SU-DHL-6 (cell line): ENCODE measurements at regions not wholly inside any gene's neighbourhood (a gene's known extent, or its start where the extent isn't known, plus 50 kb on each side); places are given as distances from the start of the nearest gene placed in this dataset.

Experiments used
- H2AFZ ChIP-seq: fragments of 200-600 bp; sonication (generic); 2 replicates; pipeline ENCODE4 v1.6.1; 2014; ENCODE audit warnings: low read depth, mild to moderate bottlenecking, moderate library complexity, mixed read lengths, antibody characterized with exemption, low read length; ENCODE audit not compliant: severe bottlenecking
- H3F3A ChIP-seq: fragments of 200-600 bp; shearing (Covaris generic); 2 replicates; pipeline ENCODE4 v1.6.0; 2016; ENCODE audit warnings: antibody characterized with exemption, mild to moderate bottlenecking; ENCODE audit not compliant: insufficient read depth
- H3K27ac ChIP-seq: fragments of 200-600 bp; sonication (generic); 2 replicates; pipeline ENCODE4 v1.5.1; 2016; ENCODE audit warnings: low read depth, mild to moderate bottlenecking, low read length, moderate library complexity, mixed read lengths
- H3K27me3 ChIP-seq: fragments of 200-600 bp; sonication (generic), shearing (Covaris generic); 2 replicates; pipeline ENCODE4 v1.6.0; 2014; ENCODE audit warnings: mild to moderate bottlenecking, low read length
- H3K36me3 ChIP-seq: fragments of 200-600 bp; sonication (generic); 2 replicates; pipeline ENCODE4 v1.6.1; 2014; ENCODE audit warnings: mild to moderate bottlenecking, low read length, mixed read lengths
- H3K4me2 ChIP-seq: fragments of 300-600, 200-600 bp; shearing (Covaris generic), sonication (generic); 2 replicates; pipeline ENCODE4 v1.6.0; 2014; ENCODE audit warnings: low read length, low read depth, mild to moderate bottlenecking; ENCODE audit not compliant: poor library complexity, severe bottlenecking
- H3K4me3 ChIP-seq: fragments of 200-600 bp; sonication (generic); 2 replicates; pipeline ENCODE4 v1.5.1; 2014; ENCODE audit warnings: antibody characterized with exemption, low read length, mild to moderate bottlenecking, mixed read lengths; ENCODE audit not compliant: insufficient read depth, poor library complexity, severe bottlenecking
- H3K79me2 ChIP-seq: fragments of 200-600 bp; sonication (generic); 2 replicates; pipeline ENCODE4 v1.6.1; 2014; ENCODE audit warnings: mild to moderate bottlenecking, low read length, moderate library complexity; ENCODE audit not compliant: insufficient read depth
- H3K9ac ChIP-seq: fragments of 200-600 bp; sonication (generic); 2 replicates; pipeline ENCODE4 v1.7.0; 2014; ENCODE audit warnings: mild to moderate bottlenecking, low read length
- H3K9me2 ChIP-seq: fragments of 200-600 bp; sonication (generic); replicated peaks from 2 replicates; pipeline ENCODE4 v1.6.1; 2014; ENCODE audit warnings: low read length; ENCODE audit not compliant: insufficient read depth
- H3K9me3 ChIP-seq: fragments of 200-600 bp; sonication (generic); 2 replicates; pipeline ENCODE4 v1.6.1; 2014; ENCODE audit warnings: low read length, mixed read lengths; ENCODE audit not compliant: insufficient read depth
- H4K20me1 ChIP-seq: fragments of 200-600 bp; sonication (generic); 2 replicates; pipeline ENCODE4 v1.6.1; 2014; ENCODE audit warnings: low read depth, mild to moderate bottlenecking, antibody characterized with exemption, low read length, moderate library complexity, mixed read lengths
- CTCF ChIP-seq: fragments of 200-600 bp; sonication (generic); IDR thresholded peaks from one replicate; pipeline ENCODE4 v1.5.1; 2017; ENCODE audit warnings: antibody characterized with exemption, mild to moderate bottlenecking, low read length, moderate library complexity; ENCODE audit not compliant: insufficient read depth, poor library complexity, severe bottlenecking
- EZH2phosphoT487 ChIP-seq: fragments of 200-600 bp; sonication (generic), shearing (Covaris generic); conservative IDR thresholded peaks from 2 replicates; pipeline ENCODE4 v1.6.1; 2018; ENCODE audit warnings: mild to moderate bottlenecking, antibody characterized with exemption, low read length, moderate library complexity, mixed read lengths

GRCh38 chr12:124240493-124240892, 54.4 kb upstream of the RFLNA start:
- no peaks in the 10 kb centered on the region for H3K36me3 ChIP-seq
- no peaks in the 10 kb centered on the region for H3K79me2 ChIP-seq
- no peak overlapping the region for H3K27ac ChIP-seq
- TF ChIP-seq EZH2phosphoT487: no peak
- no peak for TF ChIP-seq CTCF
- no peaks in the 10 kb centered on the region for H3F3A ChIP-seq
- no peaks in the 10 kb centered on the region for H3K27me3 ChIP-seq
- no peak overlapping the region for H3K4me2 ChIP-seq
- no peaks in the 10 kb centered on the region for H4K20me1 ChIP-seq
- no peak overlapping the region for H2AFZ ChIP-seq
- H3K9ac ChIP-seq: no peak overlapping the region
- no peaks in the 10 kb centered on the region for H3K9me2 ChIP-seq
- H3K9me3 ChIP-seq: no peaks in the 10 kb centered on the region
- H3K4me3 ChIP-seq: no peak overlapping the region

DNA sequence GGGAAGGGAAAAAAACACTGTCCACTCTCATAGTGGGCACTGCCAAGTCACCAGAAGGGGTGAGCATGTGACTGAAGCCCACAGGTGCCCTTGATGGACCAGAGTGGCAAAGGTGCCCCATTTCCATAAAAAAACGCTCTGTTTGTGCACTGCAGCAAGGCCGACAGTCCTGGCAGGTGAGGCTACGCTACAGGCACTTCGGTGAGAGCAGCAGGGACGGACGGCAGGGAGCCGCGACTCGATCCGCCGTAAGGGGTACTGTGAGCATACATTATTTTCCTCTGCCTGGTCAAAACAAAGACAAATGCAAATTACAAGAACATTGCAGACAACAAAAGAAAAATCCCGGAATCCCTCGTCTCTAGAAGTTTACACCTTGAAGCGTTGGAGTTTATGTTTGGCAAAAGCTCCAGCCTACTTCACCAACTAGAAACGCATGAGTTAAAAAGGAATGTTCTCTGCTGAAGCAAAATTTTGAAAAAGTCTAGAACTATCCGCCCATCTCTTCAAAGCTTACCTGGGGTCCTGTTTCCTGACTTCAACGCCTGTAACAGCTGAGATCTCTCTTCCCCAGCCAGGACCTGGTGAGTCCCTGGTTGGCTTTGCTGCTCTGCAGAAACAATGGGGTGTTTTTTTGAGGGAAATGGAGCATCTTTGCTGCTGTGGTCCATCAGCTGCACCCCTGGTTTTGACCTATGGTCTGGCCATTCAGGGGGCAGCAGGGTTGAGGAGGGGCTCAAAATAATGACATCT, 52.9 kb upstream of the RFLNA start:
- Histone ChIP-seq H3K9me2 (no peaks in the 10 kb centered on the region), H3F3A (no peaks in the 10 kb centered on the region), H4K20me1 (no peaks in the 10 kb centered on the region), H3K27me3 (no peaks in the 10 kb centered on the region), H3K36me3 (no peaks in the 10 kb centered on the region), H3K4me2 (no peak overlapping the region), H3K79me2 (no peaks in the 10 kb centered on the region), H3K9ac (no peak overlapping the region), H3K4me3 (no peak overlapping the region), H3K9me3 (no peaks in the 10 kb centered on the region), H3K27ac (no peak overlapping the region), H2AFZ (no peak overlapping the region)
- no peak for TF ChIP-seq CTCF
- TF ChIP-seq EZH2phosphoT487: no peak

DNA sequence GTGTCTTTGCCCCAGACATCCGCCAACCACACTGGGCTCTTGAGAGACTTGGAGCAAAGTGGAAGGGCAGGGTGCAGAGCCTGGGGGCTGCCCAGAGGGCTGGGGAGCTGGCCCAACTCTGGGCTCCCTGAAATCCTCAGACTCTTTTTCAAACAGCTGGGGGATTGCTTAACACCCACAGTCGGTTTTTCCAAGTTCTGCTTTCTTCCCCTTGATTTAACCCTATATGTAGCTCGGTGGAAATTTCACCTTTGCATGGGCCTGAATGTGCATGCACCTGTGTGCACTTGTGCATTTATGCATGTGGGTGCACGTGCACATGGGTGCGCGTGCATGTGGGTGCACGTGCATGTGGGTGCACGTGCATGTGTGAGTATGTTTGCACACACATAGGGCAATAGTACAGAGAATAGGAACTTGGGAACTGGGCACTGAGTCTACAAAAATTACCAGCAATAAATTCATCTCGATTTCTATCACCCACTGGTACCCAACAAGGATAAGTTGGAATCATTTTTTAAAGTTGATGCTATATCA, 52.3 kb upstream of the RFLNA start:
- Histone ChIP-seq H3K4me2 (no peak overlapping the region), H3K79me2 (no peaks in the 10 kb centered on the region), H3F3A (no peaks in the 10 kb centered on the region), H4K20me1 (no peaks in the 10 kb centered on the region), H3K27ac (no peak overlapping the region), H3K4me3 (no peak overlapping the region), H2AFZ (no peak overlapping the region), H3K36me3 (no peaks in the 10 kb centered on the region), H3K9ac (no peak overlapping the region), H3K9me2 (no peaks in the 10 kb centered on the region), H3K9me3 (no peaks in the 10 kb centered on the region), H3K27me3 (no peaks in the 10 kb centered on the region)
- no peak for TF ChIP-seq CTCF
- no peak for TF ChIP-seq EZH2phosphoT487
